ENCODE measurements at regions not wholly inside any gene's neighbourhood (a gene's known extent, or its start where the extent isn't known, plus 50 kb on each side); places are given as distances from the start of the nearest gene placed in this dataset.
A peak's percentile ranks its signal among the peaks of the same experiment; 100 is the strongest.

DNA sequence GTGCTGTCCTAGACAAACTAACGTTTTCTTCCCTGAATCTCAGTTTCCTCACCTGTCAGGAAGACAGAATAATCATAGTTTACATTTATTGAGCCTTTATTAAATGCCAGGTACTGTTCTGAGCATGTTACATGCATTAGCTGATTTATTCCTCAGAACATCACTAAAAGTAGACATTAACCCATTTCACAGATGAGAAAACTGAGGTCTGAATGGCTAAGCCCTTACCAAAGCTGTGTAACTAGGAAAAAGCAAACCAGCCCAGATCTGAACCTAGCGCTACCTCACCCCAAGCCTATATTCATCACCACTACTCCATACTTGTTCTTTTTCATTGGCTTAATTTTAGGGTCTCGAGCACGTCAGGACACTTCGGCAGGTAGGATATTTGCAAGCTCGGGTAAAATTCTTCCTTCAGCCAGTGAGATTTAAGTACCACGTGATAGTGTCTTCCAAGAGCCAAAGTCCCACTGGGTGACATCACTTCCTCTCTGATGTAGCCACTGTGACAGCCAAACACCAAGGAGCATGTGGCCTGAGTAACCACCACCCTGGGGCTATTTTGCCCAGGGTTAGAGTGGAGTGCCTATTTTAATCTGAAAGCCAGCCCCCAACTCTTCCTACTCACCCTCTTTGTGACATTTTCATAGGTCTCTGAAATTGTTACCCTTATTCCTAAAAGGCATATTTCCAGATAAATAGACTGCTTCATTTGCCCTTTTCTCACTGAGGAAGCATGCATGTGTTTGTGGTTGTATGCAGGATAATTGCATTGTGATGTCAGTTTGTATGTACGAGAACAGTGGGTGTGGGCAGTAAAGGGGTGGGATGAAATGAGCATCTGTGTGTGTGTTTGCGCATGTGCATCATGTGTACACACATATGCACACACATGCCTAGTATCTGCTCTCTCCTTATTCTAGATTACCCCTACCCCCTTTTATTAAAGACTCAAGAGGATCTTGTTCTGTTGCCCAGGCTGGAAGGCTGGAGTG is 62.2 kb upstream of the WSCD2 start:
- no peaks in the 10 kb centered on the region for H3K36me3 ChIP-seq
- H3K79me2 ChIP-seq (ENCODE audit: low read depth), result no peaks in the 10 kb centered on the region
- Mint-ChIP-seq H3K36me3 (no peaks in the 10 kb centered on the region), H3K9me3 (peaks cover 4% of the 10 kb centered on the region), H3K27ac (no peak overlapping the region), H3K27me3 (ENCODE audit: insufficient read depth, low read depth) (peaks cover 15% of the 10 kb centered on the region), H3K4me3 (no peak overlapping the region), H3K4me1 (peaks cover 18% of the 10 kb centered on the region)
- H3F3A ChIP-seq (ENCODE audit: low read depth), result no peaks in the 10 kb centered on the region
- H3K27me3 ChIP-seq, result no peaks in the 10 kb centered on the region
- H3K9me3 ChIP-seq (ENCODE audit: low read depth), result no peaks in the 10 kb centered on the region
- TF ChIP-seq EZH2 (IDR thresholded peaks at IDR 0.05) (no peak), EZH2phosphoT487 (IDR thresholded peaks at IDR 0.05) (no peak)
- TF ChIP-seq, protein P1, sequence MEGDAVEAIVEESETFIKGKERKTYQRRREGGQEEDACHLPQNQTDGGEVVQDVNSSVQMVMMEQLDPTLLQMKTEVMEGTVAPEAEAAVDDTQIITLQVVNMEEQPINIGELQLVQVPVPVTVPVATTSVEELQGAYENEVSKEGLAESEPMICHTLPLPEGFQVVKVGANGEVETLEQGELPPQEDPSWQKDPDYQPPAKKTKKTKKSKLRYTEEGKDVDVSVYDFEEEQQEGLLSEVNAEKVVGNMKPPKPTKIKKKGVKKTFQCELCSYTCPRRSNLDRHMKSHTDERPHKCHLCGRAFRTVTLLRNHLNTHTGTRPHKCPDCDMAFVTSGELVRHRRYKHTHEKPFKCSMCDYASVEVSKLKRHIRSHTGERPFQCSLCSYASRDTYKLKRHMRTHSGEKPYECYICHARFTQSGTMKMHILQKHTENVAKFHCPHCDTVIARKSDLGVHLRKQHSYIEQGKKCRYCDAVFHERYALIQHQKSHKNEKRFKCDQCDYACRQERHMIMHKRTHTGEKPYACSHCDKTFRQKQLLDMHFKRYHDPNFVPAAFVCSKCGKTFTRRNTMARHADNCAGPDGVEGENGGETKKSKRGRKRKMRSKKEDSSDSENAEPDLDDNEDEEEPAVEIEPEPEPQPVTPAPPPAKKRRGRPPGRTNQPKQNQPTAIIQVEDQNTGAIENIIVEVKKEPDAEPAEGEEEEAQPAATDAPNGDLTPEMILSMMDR (IDR thresholded peaks at IDR 0.05), result no peak
- H3K9ac ChIP-seq, result no peak overlapping the region
- H3K4me3 ChIP-seq, result no peak overlapping the region
- H2AFZ ChIP-seq (replicated peaks), result no peak overlapping the region
- H3K27ac ChIP-seq, result no peak overlapping the region
- no peaks in the 10 kb centered on the region for H4K20me1 ChIP-seq (ENCODE audit: low read depth)
- H3K4me2 ChIP-seq, result no peak overlapping the region
- no peak for DNase-seq (ENCODE audit: low spot score)
- no peaks in the 10 kb centered on the region for H3K4me1 ChIP-seq

DNA sequence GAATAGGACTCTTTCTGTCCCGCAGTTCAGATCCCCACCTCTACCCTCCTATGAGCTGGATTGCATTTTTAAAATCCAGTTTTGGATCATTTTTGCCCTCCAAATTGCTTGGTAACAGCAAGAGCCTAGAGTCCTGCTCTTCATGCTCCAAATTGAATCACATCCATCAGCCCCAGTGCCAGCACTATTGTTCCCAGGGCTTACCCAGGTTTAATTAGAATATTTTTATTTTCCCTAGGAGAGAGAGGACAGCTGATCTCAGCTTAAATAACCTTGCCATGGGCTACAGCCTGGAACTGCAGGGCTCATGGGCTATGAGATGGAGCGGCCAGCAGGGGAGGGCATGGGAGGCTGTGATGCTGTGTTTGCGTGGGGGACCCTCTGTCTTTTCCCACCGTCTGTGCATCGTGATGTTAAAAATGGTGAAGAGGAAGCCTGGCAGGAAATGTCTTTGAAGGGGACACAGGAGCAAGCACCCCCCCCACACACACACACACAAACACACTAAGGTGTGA is 59.4 kb upstream of the WSCD2 start:
- no peaks in the 10 kb centered on the region for H4K20me1 ChIP-seq (ENCODE audit: low read depth)
- no peak overlapping the region for H3K4me3 ChIP-seq
- DNase-seq (ENCODE audit: low spot score), result no peak
- no peaks in the 10 kb centered on the region for H3K27me3 ChIP-seq
- Mint-ChIP-seq H3K4me3 (no peak overlapping the region), H3K9me3 (peaks cover 4% of the 10 kb centered on the region), H3K27ac (peak overlapping the region; percentile 47), H3K4me1 (peaks cover 37% of the 10 kb centered on the region), H3K36me3 (no peaks in the 10 kb centered on the region), H3K27me3 (ENCODE audit: insufficient read depth, low read depth) (peaks cover 15% of the 10 kb centered on the region)
- H3K36me3 ChIP-seq, result no peaks in the 10 kb centered on the region
- no peak overlapping the region for H3K27ac ChIP-seq
- no peaks in the 10 kb centered on the region for H3F3A ChIP-seq (ENCODE audit: low read depth)
- H3K9ac ChIP-seq, result no peak overlapping the region
- H3K79me2 ChIP-seq (ENCODE audit: low read depth), result no peaks in the 10 kb centered on the region
- no peaks in the 10 kb centered on the region for H3K9me3 ChIP-seq (ENCODE audit: low read depth)
- H3K4me1 ChIP-seq, result no peaks in the 10 kb centered on the region
- no peak overlapping the region for H3K4me2 ChIP-seq
- H2AFZ ChIP-seq (replicated peaks), result no peak overlapping the region
- TF ChIP-seq, protein P1 (IDR thresholded peaks at IDR 0.05), result no peak
- no peak for TF ChIP-seq EZH2phosphoT487 (IDR thresholded peaks at IDR 0.05)

DNA sequence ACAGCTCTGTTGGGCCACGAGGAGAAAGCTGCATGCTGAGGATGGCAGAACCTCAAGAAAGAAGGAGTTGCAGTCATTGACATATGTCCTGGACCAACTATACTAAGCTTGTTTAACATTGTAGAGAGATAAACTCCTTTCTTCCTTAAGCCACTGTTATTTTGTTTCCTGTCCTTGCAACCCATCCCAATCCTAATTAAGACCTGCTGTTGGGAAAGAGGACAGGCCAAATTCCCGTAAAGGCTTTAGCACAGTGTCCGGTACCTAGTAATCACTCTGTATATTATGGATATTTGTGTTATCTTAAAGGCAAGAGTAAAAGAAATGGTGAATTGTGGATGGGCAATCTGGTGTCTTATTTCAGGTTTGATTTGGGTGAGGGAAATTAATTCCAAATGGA is 53.5 kb upstream of the WSCD2 start:
- H3K4me3 Mint-ChIP-seq, result peak overlapping the region; percentile 22
- Histone ChIP-seq H3K79me2 (ENCODE audit: low read depth) (no peaks in the 10 kb centered on the region), H3K27ac (no peak overlapping the region), H3K9ac (no peak overlapping the region), H4K20me1 (ENCODE audit: low read depth) (no peaks in the 10 kb centered on the region), H3K4me1 (peaks cover 16% of the 10 kb centered on the region), H3K27me3 (no peaks in the 10 kb centered on the region), H3K4me2 (no peak overlapping the region), H3F3A (ENCODE audit: low read depth) (no peaks in the 10 kb centered on the region), H2AFZ (replicated peaks) (no peak overlapping the region), H3K36me3 (no peaks in the 10 kb centered on the region), H3K9me3 (ENCODE audit: low read depth) (no peaks in the 10 kb centered on the region), H3K4me3 (no peak overlapping the region)
- DNase-seq (ENCODE audit: low spot score), result no peak
- H3K27ac Mint-ChIP-seq, result peak overlapping the region; percentile 97
- TF ChIP-seq, protein P1 (IDR thresholded peaks at IDR 0.05), result no peak
- TF ChIP-seq EZH2 (IDR thresholded peaks at IDR 0.05) (no peak), EZH2phosphoT487 (IDR thresholded peaks at IDR 0.05) (no peak)
- no peaks in the 10 kb centered on the region for H3K36me3 Mint-ChIP-seq
- peaks cover 74% of the 10 kb centered on the region for H3K4me1 Mint-ChIP-seq
- H3K9me3 Mint-ChIP-seq, result peaks cover 7% of the 10 kb centered on the region
- peaks cover 11% of the 10 kb centered on the region for H3K27me3 Mint-ChIP-seq (ENCODE audit: insufficient read depth, low read depth)
